ENCODE measurements at regions not wholly inside any gene's neighbourhood (a gene's known extent, or its start where the extent isn't known, plus 50 kb on each side); places are given as distances from the start of the nearest gene placed in this dataset.

DNA sequence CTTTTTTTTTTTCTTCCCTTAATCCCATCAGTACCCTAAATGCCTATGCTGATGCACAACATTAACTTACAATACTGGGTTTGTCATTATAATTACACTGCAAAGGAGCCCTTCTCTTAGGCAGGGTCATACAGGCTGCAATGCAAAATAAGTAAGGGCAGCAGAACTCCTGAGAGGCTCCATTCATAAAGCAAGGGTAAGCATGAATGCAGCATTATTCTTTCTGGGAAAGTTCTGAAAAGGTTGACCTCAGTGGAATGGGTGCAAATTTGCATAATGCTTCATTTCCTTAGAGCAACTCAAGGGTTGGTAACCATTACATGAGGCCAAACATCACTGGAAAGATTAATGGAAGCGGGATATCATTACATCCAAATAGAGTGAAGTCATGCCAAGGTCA lies 789.2 kb downstream of the KLHL13 start:
- TF ChIP-seq, protein P1, sequence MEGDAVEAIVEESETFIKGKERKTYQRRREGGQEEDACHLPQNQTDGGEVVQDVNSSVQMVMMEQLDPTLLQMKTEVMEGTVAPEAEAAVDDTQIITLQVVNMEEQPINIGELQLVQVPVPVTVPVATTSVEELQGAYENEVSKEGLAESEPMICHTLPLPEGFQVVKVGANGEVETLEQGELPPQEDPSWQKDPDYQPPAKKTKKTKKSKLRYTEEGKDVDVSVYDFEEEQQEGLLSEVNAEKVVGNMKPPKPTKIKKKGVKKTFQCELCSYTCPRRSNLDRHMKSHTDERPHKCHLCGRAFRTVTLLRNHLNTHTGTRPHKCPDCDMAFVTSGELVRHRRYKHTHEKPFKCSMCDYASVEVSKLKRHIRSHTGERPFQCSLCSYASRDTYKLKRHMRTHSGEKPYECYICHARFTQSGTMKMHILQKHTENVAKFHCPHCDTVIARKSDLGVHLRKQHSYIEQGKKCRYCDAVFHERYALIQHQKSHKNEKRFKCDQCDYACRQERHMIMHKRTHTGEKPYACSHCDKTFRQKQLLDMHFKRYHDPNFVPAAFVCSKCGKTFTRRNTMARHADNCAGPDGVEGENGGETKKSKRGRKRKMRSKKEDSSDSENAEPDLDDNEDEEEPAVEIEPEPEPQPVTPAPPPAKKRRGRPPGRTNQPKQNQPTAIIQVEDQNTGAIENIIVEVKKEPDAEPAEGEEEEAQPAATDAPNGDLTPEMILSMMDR (IDR thresholded peaks at IDR 0.05; ENCODE audit: insufficient read depth, low read depth, low read length), result no peak
- TF ChIP-seq EZH2 (IDR thresholded peaks at IDR 0.05; ENCODE audit: insufficient read depth, low read length), result no peak
